ENCODE measurements at regions not wholly inside any gene's neighbourhood (a gene's known extent, or its start where the extent isn't known, plus 50 kb on each side); places are given as distances from the start of the nearest gene placed in this dataset.
"Not testable (repeated sequence)": the region's sequence is repeated elsewhere in the genome, so short reads cannot be mapped to it uniquely, and the experiment has no call there.

- DNase-seq: no peak
Measured at GRCh38 chr22:47356511-47357011, 594.1 kb downstream of the TBC1D22A start.

- DNase-seq: no peak
Measured at GRCh38 chr22:47355776-47356510, 593.5 kb downstream of the TBC1D22A start.

- no peak for DNase-seq
Measured at GRCh38 chr22:47355388-47355725, 592.9 kb downstream of the TBC1D22A start.

DNA sequence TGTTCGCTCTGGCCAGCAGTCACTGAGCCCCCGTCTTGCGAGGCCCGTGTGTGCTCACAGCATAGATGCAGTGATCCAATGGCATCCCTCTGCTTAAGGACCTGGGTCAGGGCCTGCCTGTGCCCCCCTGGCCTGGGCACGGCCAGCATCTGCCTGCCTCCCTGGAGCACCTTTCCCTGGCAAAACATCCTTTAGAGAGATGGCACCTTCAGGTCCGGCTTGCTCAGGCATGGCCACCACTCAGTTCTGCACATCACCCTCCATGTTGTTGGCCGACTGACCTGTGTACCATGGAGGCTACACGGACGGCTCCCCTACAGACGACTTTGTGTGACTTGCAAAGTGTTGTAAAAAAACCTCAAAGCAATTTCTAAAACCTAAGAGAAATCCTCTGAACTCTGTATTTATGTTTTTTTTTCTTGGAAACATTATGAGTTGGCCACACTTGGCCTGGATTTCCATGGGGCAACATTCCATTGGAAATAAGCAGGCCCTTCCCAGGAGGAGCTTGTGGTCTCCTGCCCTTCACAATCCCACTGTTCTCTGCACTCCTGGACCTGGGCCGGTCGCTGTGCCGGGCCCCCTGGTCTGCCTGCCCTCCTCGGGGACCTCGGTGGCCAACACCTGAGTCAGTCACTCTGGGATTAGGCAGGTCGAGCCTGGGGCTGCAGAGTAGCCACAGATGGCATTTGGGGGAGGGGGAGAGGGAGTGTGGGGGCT is 592.4 kb downstream of the TBC1D22A start:
- no peak for DNase-seq

GRCh38 chr22:47352920-47353700 is 590.7 kb downstream of the TBC1D22A start:
- DNase-seq: no peak

DNA sequence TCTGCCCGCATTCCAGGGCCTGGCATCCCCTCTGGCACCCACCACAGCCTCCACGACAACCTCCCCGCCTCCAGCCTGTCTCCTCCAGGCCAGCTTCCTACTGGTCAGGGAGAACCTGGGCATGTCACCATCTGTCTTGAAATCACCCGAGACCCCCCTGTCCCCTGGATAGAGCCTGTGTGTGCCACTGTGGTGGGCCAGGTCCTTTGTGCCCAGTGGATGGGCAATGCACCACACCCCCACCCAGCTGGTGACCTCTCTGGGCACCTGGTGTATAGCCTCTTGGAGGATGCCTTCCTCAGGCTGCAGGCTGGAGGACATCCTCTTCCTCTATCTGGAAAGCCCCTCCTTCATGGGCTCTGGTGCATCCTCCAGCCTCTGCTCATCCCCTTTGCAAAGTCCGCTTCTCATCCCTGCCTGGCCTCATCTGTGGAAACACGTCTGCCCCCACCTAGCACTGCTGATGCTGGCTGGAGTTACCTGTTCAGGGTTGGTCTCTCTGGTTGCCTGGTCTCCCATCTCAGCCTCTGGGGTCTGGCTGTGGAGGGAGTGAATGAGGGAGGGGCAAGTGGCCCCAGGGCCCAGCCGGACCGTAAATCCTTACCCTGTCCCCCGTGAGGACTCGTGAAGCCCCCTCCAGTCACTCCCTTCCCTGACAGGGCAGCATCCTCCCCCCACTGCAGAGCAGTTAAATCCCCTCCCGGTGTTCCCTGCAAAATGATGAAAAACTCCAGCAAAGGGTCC is 589.6 kb downstream of the TBC1D22A start:
- no peak for DNase-seq

DNA sequence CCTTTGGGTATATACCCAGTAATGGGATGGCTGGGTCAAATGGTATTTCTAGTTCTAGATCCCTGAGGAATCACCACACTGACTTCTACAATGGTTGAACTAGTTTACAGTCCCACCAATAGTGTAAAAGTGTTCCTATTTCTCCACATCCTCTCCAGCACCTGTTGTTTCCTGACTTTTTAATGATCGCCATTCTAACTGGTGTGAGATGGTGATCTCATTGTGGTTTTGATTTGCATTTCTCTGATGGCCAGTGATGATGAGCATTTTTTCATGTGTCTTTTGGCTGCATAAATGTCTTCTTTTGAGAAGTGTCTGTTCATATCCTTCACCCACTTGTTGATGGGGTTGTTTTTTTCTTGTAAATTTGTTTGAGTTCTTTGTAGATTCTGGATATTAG is 583.8 kb downstream of the TBC1D22A start:
- DNase-seq: not testable (repeated sequence)

GRCh38 chr22:47345025-47345424 is 582.6 kb downstream of the TBC1D22A start:
- DNase-seq: no peak

DNA sequence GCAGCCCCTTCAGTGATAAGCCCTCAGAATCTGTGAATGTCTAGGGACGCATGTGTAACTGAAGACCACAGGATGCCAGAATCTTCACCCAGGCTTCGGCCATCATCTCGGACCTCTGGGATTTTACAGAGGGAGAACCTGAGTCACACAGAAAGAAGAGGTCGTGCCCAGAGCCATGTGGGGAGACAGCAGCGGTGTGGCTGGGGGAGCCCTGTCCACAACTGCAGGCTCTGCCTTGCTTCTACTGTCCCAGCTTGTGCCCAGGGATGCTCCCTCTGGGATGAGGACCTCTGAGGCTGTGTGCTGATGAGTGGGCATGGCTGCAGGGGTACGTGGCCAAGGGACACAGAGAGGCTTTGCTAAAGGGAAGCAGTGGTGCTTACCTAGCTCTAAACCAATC is 582.0 kb downstream of the TBC1D22A start:
- no peak for DNase-seq

- no peak for DNase-seq
Measured at GRCh38 chr22:47343611-47344010, 581.2 kb downstream of the TBC1D22A start.

DNA sequence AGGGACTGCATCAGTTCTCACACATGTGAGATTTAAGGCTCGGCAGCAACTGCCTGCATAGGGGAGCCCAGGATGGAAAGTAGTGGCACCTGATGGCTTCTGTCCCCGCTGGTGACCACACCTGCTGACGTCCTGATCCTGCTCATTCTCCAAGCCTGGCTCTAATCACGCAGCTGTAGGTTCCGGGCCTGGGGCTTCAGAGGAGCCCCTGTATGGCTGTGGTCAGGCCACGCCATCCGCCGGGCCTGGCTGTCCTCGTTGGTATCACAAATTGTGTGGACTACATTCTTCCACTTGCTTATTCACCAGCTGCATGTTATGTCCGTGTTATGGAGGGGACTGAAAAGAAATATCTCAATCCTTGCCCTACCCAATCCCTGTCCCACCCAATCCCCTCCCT is 580.0 kb downstream of the TBC1D22A start:
- DNase-seq: no peak

GRCh38 chr22:47341464-47341863 is 579.0 kb downstream of the TBC1D22A start:
- no peak for DNase-seq

GRCh38 chr22:47340851-47341436 is 578.5 kb downstream of the TBC1D22A start:
- DNase-seq: no peak

DNA sequence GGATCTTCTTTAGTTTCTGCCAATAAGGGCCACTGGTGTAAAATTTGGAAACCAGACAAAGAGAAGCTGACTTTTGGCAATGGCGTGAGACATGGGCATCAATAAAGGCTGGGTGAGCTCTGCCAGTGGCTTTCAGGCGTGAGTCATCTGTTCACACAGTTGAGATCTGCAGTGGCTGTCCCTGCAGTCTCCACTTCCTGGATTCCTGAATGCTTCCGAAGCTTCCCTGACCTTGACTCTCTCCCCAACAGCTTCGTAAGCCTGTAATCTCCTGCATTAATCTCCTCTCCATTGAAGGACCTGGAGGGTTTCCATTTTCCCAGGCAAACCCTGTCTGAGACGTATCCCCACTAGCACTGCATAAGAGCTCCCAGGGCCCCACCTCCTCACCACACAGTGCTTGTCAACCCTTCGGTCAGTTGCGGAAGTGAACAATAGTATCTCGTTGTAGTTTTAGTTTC is 574.7 kb downstream of the TBC1D22A start:
- DNase-seq: peak; percentile 3

DNA sequence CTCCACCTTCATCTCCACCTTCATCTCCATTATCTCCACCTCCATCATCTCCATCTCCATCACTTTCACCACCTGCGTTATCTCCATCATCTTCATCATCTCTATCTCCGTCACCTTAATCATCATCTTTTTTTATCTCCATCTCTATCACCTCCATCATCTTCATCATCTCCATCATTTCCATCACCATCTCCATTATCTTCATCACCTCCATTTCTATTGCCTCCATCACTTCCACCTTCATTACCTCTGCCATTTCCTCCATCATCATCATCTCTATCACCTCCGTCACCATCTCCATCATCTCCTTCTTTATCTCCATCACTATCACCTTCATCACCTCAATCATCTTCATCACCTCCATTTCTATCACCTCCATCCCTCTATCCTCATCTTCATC is 573.5 kb downstream of the TBC1D22A start:
- DNase-seq: no peak

DNA sequence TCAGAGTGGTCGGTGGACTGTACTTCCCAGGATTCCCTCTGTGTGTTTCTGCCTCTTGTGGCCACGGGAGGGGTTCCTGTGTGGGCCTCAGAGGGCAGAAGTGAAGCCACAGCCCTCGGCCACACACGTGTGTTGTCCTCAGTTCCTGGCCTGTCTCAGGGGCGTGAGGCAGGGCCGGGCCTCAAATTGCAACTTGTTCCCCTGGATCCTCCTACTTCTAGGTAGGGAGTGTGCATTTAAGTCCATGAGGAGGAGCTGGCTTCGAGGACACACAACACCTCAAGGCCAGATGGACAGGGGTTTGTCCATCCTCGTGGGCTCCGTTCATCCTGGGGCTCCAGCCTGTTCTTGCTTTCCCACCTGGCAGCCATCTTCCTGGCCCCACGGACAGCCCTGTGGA is 573.0 kb downstream of the TBC1D22A start:
- DNase-seq: no peak

- DNase-seq: no peak
Measured at GRCh38 chr22:47334601-47335000, 572.2 kb downstream of the TBC1D22A start.

- no peak for DNase-seq
Measured at GRCh38 chr22:47333625-47334024, 571.2 kb downstream of the TBC1D22A start.

DNA sequence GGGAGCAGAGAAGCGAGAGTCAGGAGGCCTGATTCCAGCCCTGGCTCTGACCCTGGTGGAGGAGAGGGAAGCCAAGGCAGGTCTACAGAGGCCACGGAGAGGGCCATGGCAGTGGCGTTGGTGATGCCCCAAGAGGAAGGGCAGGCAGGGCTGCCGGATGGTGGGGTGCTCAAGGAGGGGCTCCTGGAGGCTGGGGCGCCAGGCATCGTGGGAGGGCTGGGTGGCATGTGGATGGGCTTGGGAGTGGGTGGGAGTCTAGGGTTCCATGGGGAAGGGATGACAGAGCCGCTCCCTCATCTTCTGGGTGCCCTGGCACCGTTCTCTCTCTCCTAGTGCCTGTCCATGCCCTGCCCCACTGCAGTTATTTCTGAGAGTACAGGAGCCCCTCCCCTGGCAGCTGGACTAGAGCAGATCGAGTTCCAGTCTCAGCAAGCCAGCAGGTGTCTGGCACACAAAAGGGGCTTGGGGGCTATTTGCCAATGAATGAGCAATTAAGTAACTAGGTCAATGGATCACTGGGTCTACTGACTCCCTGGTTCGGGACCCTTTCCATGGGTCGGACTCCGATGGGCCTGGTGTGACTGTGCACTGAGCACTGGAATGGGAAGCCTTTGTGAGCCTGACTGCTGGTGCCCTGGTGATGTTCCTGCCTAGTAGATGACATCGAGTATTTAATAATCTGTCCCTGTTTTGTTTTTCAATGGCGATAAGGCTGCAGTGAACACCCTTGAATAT is 570.0 kb downstream of the TBC1D22A start:
- DNase-seq: no peak

- DNase-seq: no peak
Measured at GRCh38 chr22:47331750-47332149, 569.3 kb downstream of the TBC1D22A start.
